ENCODE measurements at regions not wholly inside any gene's neighbourhood (a gene's known extent, or its start where the extent isn't known, plus 50 kb on each side); places are given as distances from the start of the nearest gene placed in this dataset.
A peak's percentile ranks its signal among the peaks of the same experiment; 100 is the strongest.

GRCh38 chr9:116032683-116033440 is 120.7 kb upstream of the PAPPA start (continued):
- TF ChIP-seq, protein P1, sequence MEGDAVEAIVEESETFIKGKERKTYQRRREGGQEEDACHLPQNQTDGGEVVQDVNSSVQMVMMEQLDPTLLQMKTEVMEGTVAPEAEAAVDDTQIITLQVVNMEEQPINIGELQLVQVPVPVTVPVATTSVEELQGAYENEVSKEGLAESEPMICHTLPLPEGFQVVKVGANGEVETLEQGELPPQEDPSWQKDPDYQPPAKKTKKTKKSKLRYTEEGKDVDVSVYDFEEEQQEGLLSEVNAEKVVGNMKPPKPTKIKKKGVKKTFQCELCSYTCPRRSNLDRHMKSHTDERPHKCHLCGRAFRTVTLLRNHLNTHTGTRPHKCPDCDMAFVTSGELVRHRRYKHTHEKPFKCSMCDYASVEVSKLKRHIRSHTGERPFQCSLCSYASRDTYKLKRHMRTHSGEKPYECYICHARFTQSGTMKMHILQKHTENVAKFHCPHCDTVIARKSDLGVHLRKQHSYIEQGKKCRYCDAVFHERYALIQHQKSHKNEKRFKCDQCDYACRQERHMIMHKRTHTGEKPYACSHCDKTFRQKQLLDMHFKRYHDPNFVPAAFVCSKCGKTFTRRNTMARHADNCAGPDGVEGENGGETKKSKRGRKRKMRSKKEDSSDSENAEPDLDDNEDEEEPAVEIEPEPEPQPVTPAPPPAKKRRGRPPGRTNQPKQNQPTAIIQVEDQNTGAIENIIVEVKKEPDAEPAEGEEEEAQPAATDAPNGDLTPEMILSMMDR (IDR thresholded peaks at IDR 0.05; ENCODE audit: low read depth, low read length, missing input control) = no peak
- TF ChIP-seq ZBTB33 (IDR thresholded peaks at IDR 0.05) (peak; percentile 58), RAD21 (IDR thresholded peaks at IDR 0.05) (peak in 1 of 2 donors; percentile 16)

DNA sequence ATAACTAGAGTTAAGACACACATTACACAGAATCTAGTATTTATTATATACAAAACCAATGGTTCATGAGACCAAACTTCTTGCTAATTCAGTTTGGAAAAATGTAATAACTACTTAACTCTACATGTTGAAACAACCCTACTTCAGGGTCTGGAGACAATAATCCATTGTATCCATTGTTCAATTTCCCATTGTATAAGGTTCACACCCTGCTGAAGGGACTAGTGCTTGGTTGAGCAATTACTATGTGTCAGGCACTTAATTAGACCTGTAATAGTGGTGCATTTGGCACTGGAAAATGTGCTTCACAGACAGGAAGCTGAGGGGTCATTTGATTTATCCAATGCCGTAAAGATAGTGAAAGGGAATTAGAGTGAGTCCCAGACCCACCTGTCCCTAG is 114.3 kb upstream of the PAPPA start:
- no peaks in the 10 kb centered on the region for H3K27me3 ChIP-seq (ENCODE audit: control insufficient read depth in 4 of 4, insufficient read depth in 4 of 4, low read length in 3 of 4)
- 81% methylated on average over 1 of the region's 1 CpG for WGBS
- no peak overlapping the region for H3K27ac ChIP-seq (ENCODE audit: low read depth in 1 of 2, low read length in 2 of 2)

More for the DNA sequence above, 114.3 kb upstream of the PAPPA start:
- H3K9ac ChIP-seq (ENCODE audit: low read depth in 1 of 2, low read length in 2 of 2) = no peak overlapping the region
- no peak for TF ChIP-seq MAX (IDR thresholded peaks at IDR 0.05)
- TF ChIP-seq REST (IDR thresholded peaks at IDR 0.05) = no peak
- no peak for TF ChIP-seq ZBTB33 (IDR thresholded peaks at IDR 0.05)
- TF ChIP-seq NR2F2 (IDR thresholded peaks at IDR 0.05) = no peak
- no peak for TF ChIP-seq GABPA (IDR thresholded peaks at IDR 0.05 in 1 of 2, conservative IDR thresholded peaks at IDR 0.05 in 1 of 2)
- H3K4me1 ChIP-seq (ENCODE audit: control insufficient read depth in 4 of 4, insufficient read depth in 4 of 4, low read length in 3 of 4) = no peaks in the 10 kb centered on the region
- no peaks in the 10 kb centered on the region for H3K36me3 ChIP-seq (ENCODE audit: control insufficient read depth in 4 of 4, insufficient read depth in 3 of 4, low read depth in 1 of 4, low read length in 3 of 4)
- DNase-seq (ENCODE audit: low spot score) = no peak
- H3K4me3 ChIP-seq (ENCODE audit: low read depth in 1 of 3, low read length in 3 of 3) = no peak overlapping the region
- H3K9me3 ChIP-seq (ENCODE audit: control insufficient read depth in 4 of 4, low read length in 3 of 4) = no peaks in the 10 kb centered on the region

Data from liver (tissue), 8 donors.